DMS114 treated with DMSO at 0.1 percent for 48 hours (cell line): ENCODE measurements at regions not wholly inside any gene's neighbourhood (a gene's known extent, or its start where the extent isn't known, plus 50 kb on each side); places are given as distances from the start of the nearest gene placed in this dataset.
"Not testable (repeated sequence)": the region's sequence is repeated elsewhere in the genome, so short reads cannot be mapped to it uniquely, and the experiment has no call there.

Experiments used
- DNase-seq: peaks from one replicate; lab custom pipeline; 2025; ENCODE audit not compliant: unreplicated experiment; lab: John Stamatoyannopoulos, UW

DNA sequence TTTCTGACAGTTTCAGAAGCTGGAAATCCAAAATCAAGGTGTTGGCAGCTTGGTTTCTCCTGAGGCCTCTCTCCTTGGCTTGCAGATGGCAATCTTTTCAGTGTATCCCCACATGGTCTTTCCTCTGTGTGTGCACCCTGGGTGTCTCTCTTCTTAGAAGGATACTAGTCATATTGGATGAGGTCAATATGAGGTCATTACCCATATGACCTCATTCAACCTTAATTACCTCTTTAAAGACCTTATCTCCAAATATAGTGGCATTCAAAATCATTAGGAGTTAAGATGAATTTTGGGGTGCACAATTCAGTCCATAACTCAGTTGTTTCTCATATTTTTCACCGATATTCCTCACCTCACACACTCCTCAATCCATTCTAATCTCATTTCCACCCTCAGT, 92.4 kb upstream of the TGM3 start:
- no peak for DNase-seq

DNA sequence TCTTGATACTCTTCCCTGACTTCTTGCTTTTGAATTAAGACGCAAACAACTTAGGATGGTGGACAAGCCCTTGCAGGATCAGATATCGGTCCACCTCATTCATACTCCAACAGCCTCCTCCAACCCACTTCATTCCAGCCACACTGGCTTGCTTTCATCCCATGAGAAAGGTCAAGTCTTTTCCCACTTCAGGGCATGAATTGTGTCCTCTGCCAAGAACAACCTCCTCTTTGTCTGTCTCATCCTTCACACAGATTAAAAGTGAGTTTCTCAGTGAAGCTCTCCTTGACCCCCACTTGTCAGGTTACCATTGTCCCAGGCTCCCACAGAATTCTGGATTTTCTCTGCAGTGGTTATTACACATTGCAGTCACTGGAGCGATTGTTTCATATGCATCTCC, 91.8 kb upstream of the TGM3 start:
- DNase-seq, result no peak

DNA sequence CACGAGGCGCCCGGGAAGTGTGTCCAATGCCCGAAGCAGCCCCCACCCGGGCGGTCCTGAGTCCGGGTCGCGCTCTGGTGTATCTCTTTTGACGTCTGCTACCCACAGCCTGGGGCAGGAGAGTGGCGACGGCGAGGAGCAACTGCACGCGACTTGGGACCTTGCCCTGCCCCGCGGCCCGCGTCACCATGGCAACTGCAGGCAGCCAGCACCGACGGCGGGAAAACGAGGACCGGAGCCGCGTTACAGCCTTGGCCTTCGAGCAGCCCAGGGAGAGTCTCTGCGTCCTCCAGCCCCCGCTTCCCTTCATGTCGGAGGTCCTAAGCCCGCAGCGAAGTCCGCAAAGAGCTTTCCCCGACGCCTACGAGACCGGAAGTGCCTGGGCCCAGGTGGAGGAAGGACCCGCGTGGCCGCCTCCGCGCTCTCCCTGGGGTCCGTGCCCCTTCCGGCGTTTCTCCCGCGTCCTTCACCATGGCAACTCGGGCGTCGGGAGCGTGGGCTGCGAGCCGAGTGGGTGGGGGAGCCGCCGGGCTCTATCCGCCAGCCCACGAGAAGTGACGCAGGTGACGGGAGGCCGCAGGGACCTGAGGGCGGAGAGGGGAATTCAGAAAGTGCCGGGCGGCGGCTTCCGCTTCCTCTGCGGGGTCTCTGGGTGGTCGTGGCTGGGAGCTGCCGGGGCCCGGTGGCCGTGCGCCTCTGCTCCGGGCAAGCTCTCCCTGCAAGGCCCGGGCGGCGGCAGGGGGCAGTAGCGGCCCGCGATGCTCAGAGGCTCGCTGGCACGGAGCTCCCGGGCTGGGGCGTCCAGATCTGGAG, 88.6 kb upstream of the TGM3 start:
- DNase-seq, result peak; percentile 37

DNA sequence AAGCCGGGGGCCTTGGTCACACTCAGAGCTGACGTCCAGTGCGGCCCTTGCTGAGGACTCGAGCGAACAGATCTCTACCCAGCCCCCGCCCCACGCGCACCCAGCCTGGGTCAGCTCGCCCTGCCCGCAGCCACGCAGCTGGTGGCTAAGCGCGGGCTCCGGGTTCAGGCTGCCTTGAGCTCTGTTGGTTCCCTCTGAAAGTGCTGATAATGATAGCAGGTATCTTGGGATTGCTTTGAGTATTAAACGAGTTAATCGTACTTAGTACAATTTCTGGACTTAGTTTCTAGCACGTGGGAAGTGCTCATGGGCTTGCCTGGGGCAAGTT, 88.1 kb upstream of the TGM3 start:
- DNase-seq, result no peak

DNA sequence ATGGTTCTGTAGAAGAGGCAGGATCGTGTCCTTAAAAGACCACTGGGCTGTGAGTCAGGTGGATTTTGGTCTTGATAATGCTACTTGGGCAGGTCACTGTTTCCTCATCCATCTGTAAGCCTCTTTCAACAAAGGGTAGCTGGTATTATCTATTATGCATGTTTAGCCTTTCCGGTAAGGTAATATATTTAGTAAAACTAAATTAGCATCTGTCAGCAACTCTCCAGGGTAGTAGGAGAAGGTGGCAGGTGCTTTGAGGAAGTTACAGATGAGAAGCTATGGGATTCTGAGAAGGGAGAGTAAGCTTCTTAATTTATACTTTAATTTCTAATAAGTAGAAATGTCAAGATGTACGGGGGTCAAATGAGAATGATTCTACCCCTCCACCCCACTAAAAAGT, 86.9 kb upstream of the TGM3 start:
- DNase-seq, result no peak

DNA sequence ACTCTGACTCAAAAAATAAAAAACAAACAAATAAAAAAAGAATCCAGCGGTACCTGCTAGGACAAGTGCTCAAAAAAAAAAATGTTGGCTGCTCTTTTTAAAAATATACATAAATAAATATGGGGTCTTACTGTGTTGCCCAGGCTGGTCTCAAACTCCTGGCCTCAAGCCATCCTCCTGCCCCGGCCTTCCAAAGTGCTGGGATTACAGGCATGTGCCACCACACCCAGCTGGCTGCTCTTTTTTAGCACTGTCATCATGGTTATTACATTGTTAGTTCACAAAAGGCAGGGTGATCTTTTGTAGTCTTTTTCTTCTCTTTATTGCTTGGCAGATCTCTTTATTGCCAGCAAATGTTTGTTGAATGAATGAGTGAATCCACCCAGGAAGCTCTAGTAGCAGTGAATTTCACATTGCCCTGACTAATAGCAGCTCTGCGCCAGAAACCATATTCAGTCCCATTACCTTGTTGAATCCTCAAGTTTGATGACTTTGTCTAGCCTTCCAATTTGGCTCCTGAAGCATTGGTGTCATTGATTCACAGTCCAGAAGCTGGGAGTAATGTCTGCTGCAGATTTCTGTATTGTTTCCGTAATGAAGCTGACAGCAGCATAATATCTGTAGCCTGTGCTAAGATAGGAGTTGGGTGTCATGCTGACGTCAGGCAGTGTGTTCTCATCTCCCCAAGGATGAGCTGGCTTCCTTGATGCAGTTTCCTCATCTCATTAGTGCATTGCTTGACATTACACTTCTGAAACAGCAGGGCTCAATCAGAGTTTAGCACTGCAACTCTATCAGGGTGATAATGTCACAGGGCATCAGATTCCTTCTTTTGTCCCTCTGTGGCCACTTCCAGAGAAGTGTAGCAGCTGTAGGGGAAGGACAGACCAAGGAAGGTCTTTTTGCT, 84.9 kb upstream of the TGM3 start:
- no peak for DNase-seq

DNA sequence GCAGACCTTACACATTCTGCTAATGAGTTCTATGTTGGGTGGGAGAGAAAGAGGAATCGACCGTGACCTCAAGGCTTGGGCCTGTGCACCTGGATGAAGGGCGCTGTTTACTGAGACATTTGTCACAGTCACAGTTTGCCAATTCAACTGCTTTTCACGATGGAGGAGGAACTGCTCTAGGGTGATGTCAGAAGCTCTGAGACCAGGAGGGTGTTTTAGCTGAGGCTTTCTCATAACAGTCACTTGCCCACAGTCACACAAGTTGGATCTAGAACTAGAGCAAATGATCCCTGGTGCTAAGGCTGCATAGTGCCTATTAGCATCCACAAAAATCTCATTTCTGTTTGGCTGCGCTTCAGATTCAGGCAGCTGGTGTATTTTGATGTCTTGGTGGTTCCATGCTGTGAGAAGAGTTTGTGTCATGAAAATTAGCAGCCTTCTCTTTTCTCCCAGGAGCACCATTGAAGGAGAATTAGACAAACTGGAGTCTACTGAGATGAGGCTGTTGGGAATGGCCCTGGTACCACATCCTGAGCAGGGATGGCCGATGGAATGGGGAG, 83.3 kb upstream of the TGM3 start:
- no peak for DNase-seq

DNA sequence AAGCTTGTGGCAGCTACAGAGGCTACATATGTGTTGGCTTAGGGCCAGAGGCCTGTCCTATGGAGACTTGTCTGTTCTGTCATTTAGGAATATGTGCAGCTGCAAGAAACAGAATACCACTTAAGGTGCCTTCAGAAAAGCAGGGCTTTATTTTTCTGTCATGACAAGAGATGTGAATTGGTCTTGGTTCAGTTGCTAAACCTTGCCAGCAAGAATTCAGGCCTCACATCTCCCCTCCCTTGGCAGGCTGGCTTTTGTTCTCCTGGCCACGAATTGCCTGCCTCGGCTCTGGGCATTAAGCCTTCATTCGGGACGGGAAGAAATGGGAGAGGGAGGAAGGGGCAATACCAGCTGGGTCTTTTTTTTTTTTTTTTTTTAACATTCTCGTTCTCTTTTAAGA, 82.4 kb upstream of the TGM3 start:
- no peak for DNase-seq

DNA sequence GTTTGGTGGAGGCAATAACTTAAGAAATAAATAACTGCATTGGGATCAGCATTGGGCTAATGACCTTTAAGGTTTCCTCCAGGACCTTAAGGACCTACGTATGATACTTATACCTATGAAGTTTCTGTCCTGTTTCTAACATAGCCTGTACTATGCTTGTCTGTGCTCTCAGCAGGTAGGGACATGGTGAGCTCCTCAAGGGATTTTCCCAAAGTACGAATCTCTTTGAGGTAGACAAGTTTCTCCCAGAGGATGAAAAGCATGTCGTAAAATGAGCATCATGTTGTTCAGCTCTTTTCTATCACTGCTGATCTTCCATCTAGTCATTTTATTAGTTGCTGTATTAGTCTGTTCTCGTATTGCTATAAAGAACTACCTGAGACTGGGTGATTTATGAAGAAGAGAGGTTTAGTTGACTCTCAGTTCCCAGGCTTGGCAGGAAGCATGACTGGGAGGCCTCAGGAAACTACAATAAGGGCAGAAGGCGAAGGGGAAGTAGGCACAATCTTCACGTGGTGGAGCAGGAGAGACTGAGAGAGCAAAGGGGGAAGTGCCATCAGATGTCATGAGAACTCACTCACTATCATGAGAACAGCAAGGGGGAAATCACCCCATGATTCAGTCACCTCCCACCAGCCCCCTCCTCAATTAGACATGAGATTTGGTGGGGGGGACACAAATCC, 77.8 kb upstream of the TGM3 start:
- DNase-seq, result no peak

DNA sequence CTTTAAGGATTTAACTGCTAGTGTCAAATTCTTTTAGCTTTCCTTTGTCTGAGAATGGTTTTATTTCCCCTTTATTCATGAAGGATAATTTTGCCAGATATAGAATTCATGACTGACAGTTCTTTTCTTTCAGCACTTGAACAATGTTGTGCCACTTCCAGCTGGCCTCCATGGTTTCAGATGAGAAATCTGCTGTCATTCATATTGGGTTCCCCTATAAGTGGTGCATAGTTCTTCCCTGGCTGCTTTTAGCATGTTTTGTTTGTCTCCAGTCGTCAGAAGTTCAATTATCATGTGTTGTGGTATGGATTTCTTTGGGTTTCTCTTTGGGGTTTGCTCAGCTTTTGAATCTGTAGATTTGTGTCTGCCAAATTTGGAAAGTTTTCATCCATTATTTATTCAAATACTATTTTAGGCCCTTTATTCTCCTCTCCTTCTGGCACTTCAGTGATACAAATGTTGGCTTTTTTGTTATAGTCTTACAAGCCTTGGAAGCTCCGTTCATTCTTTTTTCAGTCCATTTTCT, 76.3 kb upstream of the TGM3 start:
- DNase-seq, result no peak

DNA sequence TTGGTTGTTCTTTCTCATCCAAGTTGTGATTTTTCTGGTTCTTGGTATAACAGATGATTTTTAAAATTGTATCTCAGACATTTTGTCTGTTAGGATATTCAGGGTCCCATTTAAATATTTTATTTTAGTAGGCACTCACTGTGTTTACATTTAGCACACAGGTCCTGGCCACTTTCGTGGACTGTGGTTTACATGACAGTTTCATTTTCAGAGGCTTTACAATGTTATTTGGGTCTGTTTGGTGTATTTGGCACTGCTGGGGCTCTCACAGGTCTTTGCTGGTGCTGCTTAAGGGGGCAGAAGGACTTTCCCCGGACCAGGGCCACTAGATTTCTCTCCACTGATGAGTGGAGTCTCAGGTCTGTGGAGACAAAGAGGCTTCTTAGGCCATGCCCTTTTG, 75.5 kb upstream of the TGM3 start:
- DNase-seq, result no peak

DNA sequence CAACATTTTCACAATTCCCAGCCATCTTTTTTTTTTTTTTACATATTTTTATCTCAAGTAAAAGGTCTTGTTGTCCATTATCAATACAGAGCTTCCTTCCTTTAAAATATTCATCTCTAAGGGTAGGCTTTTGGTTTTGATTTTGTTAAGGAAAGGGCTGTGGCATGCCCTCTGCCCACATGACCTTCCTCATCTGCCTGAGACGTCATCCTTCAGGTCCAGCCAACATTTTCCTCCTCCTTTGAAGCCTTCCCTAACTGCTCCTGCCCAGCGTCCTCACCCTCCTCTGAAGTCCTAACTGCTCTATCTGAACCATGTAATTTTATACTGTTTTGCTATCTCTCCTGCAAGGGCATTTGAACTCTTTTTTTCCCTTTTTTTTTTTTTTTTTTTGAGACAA, 73.9 kb upstream of the TGM3 start:
- no peak for DNase-seq

DNA sequence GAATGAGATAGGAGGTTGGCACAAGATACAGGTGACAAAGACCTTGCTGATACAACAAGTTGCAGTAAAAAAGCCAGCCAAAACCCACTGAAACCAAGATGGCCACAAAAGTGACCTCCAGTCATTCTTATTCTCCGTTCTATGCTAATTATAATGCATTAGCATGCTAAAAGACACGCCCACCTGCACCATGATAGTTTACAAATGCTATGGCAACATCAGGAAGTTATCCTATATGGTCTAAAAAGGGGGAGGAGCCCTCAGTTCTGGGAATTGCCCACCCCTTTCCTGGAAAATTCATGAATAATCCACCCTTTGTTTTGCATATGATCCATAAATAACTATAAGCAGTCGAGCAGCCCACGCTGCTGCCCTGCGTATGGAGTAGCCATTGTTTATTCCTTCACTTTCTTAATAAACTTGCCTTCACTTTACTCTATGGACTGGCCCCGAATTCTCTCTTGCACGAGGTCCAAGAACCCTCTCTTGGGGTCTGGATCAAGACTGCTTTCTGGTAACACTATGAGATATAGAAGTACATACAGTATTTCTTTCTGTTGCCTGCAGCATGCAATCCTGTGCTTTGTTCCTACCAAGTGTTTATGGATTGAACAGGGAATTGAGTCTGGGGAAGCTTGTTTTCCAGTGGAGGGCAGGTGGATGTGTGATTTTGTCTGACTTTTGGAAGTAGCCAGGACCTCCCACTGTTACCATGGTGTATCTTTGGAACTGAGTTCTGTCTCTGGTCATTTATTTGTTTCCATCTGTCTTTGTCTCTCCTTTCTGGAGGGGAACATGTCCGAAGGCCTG, 72.0 kb upstream of the TGM3 start:
- DNase-seq, result no peak

DNA sequence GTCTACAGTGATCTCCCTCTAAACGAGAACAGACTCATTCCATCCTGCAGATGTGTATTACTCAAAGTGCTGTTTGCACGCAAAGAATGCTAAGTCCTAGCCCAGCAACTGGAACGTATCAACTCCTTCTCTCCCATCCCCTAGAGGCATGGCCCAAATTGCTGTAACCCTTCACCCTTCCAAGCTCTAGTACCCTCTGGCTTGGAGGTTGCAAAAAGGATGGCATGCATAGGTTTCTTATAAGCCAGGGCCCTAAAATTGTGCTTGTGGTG, 71.5 kb upstream of the TGM3 start:
- DNase-seq, result no peak

DNA sequence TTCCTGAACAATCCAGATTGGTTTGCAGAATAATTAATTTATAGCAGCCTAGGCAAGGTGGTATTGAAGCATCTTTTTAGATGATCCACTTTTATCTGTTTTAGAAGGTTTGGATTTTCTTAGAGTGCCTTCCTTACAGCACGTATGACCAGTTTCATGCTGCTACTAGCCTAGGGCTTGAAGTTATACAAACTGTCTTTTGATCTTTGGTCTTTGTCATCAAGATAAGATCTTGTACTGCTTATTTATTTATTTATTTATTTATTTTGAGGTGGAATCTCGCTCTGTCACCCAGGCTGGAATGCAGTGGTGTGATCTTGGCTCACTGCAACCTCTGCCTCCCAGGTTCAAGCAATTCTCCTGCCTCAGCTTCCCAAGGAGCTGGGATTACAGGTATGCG, 68.5 kb upstream of the TGM3 start:
- DNase-seq, result not testable (repeated sequence)

DNA sequence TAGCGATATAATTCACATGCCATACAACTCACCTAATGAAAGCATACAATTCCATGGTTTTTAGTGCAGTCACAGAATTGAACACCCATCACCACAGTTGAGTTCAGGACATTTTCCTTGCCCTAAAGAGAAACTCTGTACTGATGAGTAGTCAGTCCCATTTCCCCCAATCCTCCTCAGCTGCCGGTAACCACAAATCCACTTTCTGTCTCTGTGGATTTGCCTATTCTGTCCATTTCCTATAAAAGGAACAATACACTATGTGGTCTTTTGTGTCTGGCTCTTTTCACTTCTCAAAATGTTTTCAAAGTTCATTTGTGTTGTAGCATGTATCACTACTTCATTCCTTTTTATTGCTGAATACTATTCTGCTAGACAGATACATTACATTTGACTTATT, 67.9 kb upstream of the TGM3 start:
- no peak for DNase-seq

DNA sequence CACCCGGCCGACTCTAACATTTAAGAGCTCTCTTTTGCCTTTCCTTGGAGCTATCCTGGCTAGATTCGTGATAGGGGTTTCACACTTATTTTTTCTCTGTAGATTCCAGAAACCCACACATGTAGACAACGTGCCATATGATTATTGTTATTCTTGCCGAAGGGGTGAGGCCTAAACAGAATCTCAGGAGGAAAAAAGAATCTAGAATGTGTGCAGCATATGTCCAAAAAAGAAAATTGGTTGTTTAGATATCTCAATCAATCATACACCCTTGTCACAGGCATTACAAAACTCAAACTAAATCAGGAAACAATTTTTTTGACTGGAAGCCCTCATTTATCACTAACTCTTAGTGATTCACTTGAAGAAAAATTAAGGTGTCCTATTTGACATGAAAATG, 66.9 kb upstream of the TGM3 start:
- DNase-seq, result no peak

DNA sequence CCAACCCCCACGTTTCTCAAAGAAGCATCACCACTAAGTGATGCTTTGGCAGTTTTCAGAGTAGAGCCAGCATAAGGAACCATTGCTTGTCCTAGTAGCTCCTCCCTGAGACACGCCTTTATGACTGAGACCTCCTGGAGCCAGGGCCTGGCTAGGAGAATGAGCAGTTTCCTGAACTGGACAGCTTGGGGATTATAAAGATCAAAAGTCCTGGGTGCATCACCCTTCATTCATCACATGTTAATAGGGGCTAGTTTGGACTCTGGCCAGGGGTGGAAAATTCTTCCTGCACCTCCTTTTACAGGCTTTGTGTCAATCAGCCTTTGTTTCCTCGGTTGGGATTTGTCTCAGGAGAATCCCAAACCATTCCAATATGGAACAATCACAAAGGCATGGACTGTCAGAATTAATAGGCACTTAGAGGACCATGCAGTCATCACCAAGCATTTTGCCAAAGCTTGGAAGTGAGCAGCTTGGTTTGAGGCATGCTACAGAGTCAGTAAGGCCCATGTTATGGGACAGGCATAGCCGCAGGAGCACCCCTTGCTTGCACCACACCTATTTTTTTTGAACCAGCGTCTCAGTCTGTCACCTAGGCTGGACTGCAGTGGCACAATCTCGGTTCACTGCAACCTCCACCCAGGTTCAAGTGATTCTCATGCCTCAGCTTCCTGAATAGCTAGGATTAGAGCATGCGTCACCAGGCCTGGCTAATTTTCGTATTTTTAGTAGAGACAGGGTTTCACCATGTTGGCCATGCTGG, 64.9 kb upstream of the TGM3 start:
- no peak for DNase-seq

DNA sequence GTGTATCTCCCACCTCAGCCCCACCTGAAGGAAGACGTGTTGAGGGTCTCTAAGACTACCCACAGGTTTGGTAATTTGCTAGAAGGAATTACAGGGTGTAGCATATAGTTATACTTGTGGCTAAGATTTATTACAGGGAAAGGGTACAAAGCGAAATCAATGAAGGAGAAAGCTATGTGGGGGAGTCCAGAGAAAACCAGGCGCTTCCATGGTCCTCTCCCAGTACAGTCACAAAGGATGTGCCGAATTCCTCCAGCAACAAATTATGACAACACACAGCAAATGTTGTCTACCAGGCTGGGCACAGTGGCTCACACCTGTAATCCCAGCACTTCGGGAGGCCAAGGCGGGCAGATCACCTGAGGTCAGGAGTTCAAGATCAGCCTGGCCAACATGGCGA, 64.1 kb upstream of the TGM3 start:
- DNase-seq, result no peak

DNA sequence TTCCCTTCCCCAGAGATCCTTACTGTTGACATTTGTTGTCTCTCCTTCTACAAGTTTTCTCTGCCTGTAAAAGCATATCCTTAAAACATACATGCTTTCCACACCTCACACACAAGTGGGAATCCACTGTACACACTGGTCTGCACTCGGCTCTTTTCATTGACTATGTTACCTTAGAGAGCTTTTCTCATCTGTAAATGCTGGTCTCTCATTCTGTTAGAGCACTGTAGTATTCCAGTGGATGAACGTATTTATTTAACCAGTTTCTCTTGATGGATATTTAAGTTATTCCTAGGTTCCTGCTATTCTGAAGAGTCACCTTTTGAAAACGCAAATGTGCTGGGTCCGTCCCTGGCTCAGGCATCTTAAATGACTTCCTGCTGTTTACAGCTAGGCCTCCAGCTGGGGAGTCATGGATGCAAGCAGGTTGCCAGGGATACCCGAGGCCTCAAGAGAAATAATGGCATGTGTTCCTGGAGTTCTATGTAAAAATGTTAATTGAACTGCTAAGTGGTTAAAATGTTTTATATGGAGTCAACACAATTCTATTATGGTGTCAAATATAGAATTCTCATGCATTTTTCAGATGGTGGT, 61.1 kb upstream of the TGM3 start:
- no peak for DNase-seq
